Panc1 (cell line): ENCODE measurements at regions not wholly inside any gene's neighbourhood (a gene's known extent, or its start where the extent isn't known, plus 50 kb on each side); places are given as distances from the start of the nearest gene placed in this dataset.

ENCODE experiments used
- ATAC-seq: fragments of 200-7000 bp; cut with Tn5 transposase; 2 replicates; pipeline ENCODE4 v1.9.1; 2020; ENCODE audit warnings: mild to moderate bottlenecking, moderate library complexity
- BruUV-seq: library from RNA; stranded (reverse); fragments of 400-500 nt; replicated peaks from 2 replicates; lab custom pipeline; 2021; lab: Mats Ljungman, UMichigan
- CTCF ChIA-PET: fragments of 300-600 bp; sonication (Branson Sonifier 250); formaldehyde crosslinking; loops from one replicate; lab custom pipeline; 2022; ENCODE audit warnings: antibody characterized with exemption; lab: Charles Lee
- POLR2A ChIA-PET: fragments of 300-600 bp; sonication (Branson Sonifier 250); formaldehyde crosslinking; loops from one replicate; lab custom pipeline; 2022; ENCODE audit warnings: antibody characterized with exemption; lab: Charles Lee
- DNase-seq: peaks from one replicate; pipeline ENCODE4 v3.0.0-alpha.2; 2010; ENCODE audit warnings: low read depth, low spot score
- H3K27ac ChIP-seq: 2 replicates; pipeline ENCODE4 v1.5.1; 2011; ENCODE audit warnings: mild to moderate bottlenecking, low read length, inconsistent platforms
- H3K27me3 ChIP-seq: fragments of 200-500 bp; sonication (Bioruptor generic); 2 replicates; pipeline ENCODE4 v1.6.0; 2014; ENCODE audit warnings: low read length, inconsistent platforms; ENCODE audit not compliant: control insufficient read depth, insufficient read depth
- H3K36me3 ChIP-seq: fragments of 200-500 bp; sonication (Bioruptor generic); 2 replicates; pipeline ENCODE4 v1.5.1; 2014; ENCODE audit warnings: inconsistent platforms, mild to moderate bottlenecking, low read length, moderate library complexity; ENCODE audit not compliant: control insufficient read depth, insufficient read depth
- H3K4me1 ChIP-seq: 2 replicates; pipeline ENCODE4 v1.5.1; 2011; ENCODE audit warnings: inconsistent platforms, mild to moderate bottlenecking, low read length, moderate library complexity; ENCODE audit not compliant: control insufficient read depth, insufficient read depth
- H3K4me3 ChIP-seq, 2 experiments: 2 replicates each; pipeline ENCODE4 v1.5.1; 2011 to 2012; ENCODE audit warnings: low read depth in 2 of 2, low read length in 2 of 2, mild to moderate bottlenecking in 2 of 2, inconsistent platforms in 1 of 2, moderate library complexity in 1 of 2
- H3K9me3 ChIP-seq: fragments of 200-500 bp; sonication (Bioruptor generic); 2 replicates; pipeline ENCODE4 v1.5.1; 2014; ENCODE audit warnings: low read depth, mild to moderate bottlenecking, inconsistent platforms, low read length, moderate library complexity; ENCODE audit not compliant: control insufficient read depth, insufficient read depth
- CTCF ChIP-seq: fragments of 450-650 bp; IDR thresholded peaks from 2 replicates; pipeline ENCODE4 v1.5.1; 2017; ENCODE audit warnings: mild to moderate bottlenecking
- POLR2AphosphoS5 ChIP-seq: IDR thresholded peaks from 2 replicates; pipeline ENCODE4 v1.6.1; 2012; ENCODE audit warnings: mild to moderate bottlenecking, low read depth, low read length, moderate library complexity
- REST ChIP-seq, 2 experiments: IDR thresholded peaks; 2 replicates each; pipeline ENCODE4 v1.6.1; 2011 to 2012; ENCODE audit warnings: low read depth in 2 of 2, control low read depth in 1 of 2, low read length in 1 of 2, mild to moderate bottlenecking in 1 of 2, moderate library complexity in 1 of 2; ENCODE audit not compliant: insufficient read depth in 1 of 2
- SIN3A ChIP-seq: IDR thresholded peaks from 2 replicates; pipeline ENCODE4 v1.6.1; 2012; ENCODE audit warnings: low read depth, mild to moderate bottlenecking, low read length, moderate library complexity, borderline replicate concordance; ENCODE audit not compliant: insufficient read depth
- TCF7L2 ChIP-seq: IDR thresholded peaks from 2 replicates; pipeline ENCODE4 v1.6.1; 2011; ENCODE audit warnings: mild to moderate bottlenecking, low read depth, low read length, inconsistent platforms
- in situ Hi-C: cut with HindIII; loops from 2 replicates; pipeline ENCODE4 v1.10.0; 2016; ENCODE audit warnings: low sequenced_read_pairs, low pct_unique_long_range_greater_than_20kb
- intact Hi-C: fragments of 100-400 bp; cut with micrococcal nuclease; formaldehyde crosslinking; loops from one replicate; pipeline ENCODE4 v1.10.0; 2022; ENCODE audit not compliant: unreplicated experiment

GRCh38 chr13:48158915-48159314, 64.0 kb upstream of the MED4 start:
- no peak overlapping the region for H3K27ac ChIP-seq
- intact Hi-C loops (no loop called here), in situ Hi-C loops (no loop called here)
- no peak overlapping the region for H3K4me3 ChIP-seq
- DNase-seq (no peak), ATAC-seq (no peak)
- no peak for TF ChIP-seq CTCF
- no peak for TF ChIP-seq REST (IDR thresholded peaks at IDR 0.05; ENCODE audit: insufficient read depth in 1 of 2, low read depth in 2 of 2, low read length in 1 of 2)
- no peak for TF ChIP-seq POLR2AphosphoS5
- TF ChIP-seq TCF7L2 = no peak
- no peak for TF ChIP-seq SIN3A
- no TSS peak for BruUV-seq
- H3K9me3 ChIP-seq = no peaks in the 10 kb centered on the region
- no peaks in the 10 kb centered on the region for H3K36me3 ChIP-seq
- H3K27me3 ChIP-seq = no peaks in the 10 kb centered on the region
- H3K4me1 ChIP-seq = no peaks in the 10 kb centered on the region
- ChIA-PET CTCF (no interaction called here), POLR2A (no interaction called here)

GRCh38 chr13:48158290-48158689, 63.4 kb upstream of the MED4 start:
- DNase-seq = no peak

More at GRCh38 chr13:48158290-48158689, 63.4 kb upstream of the MED4 start:
- no TSS peak for BruUV-seq
- Histone ChIP-seq H3K36me3 (no peaks in the 10 kb centered on the region), H3K9me3 (no peaks in the 10 kb centered on the region), H3K27me3 (no peaks in the 10 kb centered on the region), H3K4me3 (no peak overlapping the region), H3K4me1 (no peaks in the 10 kb centered on the region), H3K27ac (no peak overlapping the region)
- intact Hi-C loops (no loop called here), in situ Hi-C loops (no loop called here)
- ChIA-PET CTCF (no interaction called here), POLR2A (no interaction called here)
- TF ChIP-seq TCF7L2 (no peak), POLR2AphosphoS5 (no peak), SIN3A (no peak), CTCF (no peak), REST (IDR thresholded peaks at IDR 0.05; ENCODE audit: insufficient read depth in 1 of 2, low read depth in 2 of 2, low read length in 1 of 2) (no peak)
- ATAC-seq = no peak
